Panc1 (cell line): ENCODE measurements at regions not wholly inside any gene's neighbourhood (a gene's known extent, or its start where the extent isn't known, plus 50 kb on each side); places are given as distances from the start of the nearest gene placed in this dataset.

Experiments used
- ATAC-seq: fragments of 200-7000 bp; cut with Tn5 transposase; 2 replicates; pipeline ENCODE4 v1.9.1; 2020; ENCODE audit warnings: mild to moderate bottlenecking, moderate library complexity
- BruUV-seq: library from RNA; stranded (reverse); fragments of 400-500 nt; replicated peaks from 2 replicates; lab custom pipeline; 2021; lab: Mats Ljungman, UMichigan
- CTCF ChIA-PET: fragments of 300-600 bp; sonication (Branson Sonifier 250); formaldehyde crosslinking; loops from one replicate; lab custom pipeline; 2022; ENCODE audit warnings: antibody characterized with exemption; lab: Charles Lee
- POLR2A ChIA-PET: fragments of 300-600 bp; sonication (Branson Sonifier 250); formaldehyde crosslinking; loops from one replicate; lab custom pipeline; 2022; ENCODE audit warnings: antibody characterized with exemption; lab: Charles Lee
- DNase-seq: peaks from one replicate; pipeline ENCODE4 v3.0.0-alpha.2; 2010; ENCODE audit warnings: low read depth, low spot score
- H3K27ac ChIP-seq: 2 replicates; pipeline ENCODE4 v1.5.1; 2011; ENCODE audit warnings: mild to moderate bottlenecking, low read length, inconsistent platforms
- H3K27me3 ChIP-seq: fragments of 200-500 bp; sonication (Bioruptor generic); 2 replicates; pipeline ENCODE4 v1.6.0; 2014; ENCODE audit warnings: low read length, inconsistent platforms; ENCODE audit not compliant: control insufficient read depth, insufficient read depth
- H3K36me3 ChIP-seq: fragments of 200-500 bp; sonication (Bioruptor generic); 2 replicates; pipeline ENCODE4 v1.5.1; 2014; ENCODE audit warnings: inconsistent platforms, mild to moderate bottlenecking, low read length, moderate library complexity; ENCODE audit not compliant: control insufficient read depth, insufficient read depth
- H3K4me1 ChIP-seq: 2 replicates; pipeline ENCODE4 v1.5.1; 2011; ENCODE audit warnings: inconsistent platforms, mild to moderate bottlenecking, low read length, moderate library complexity; ENCODE audit not compliant: control insufficient read depth, insufficient read depth
- H3K4me3 ChIP-seq, 2 experiments: 2 replicates each; pipeline ENCODE4 v1.5.1; 2011 to 2012; ENCODE audit warnings: low read depth in 2 of 2, low read length in 2 of 2, mild to moderate bottlenecking in 2 of 2, inconsistent platforms in 1 of 2, moderate library complexity in 1 of 2
- H3K9me3 ChIP-seq: fragments of 200-500 bp; sonication (Bioruptor generic); 2 replicates; pipeline ENCODE4 v1.5.1; 2014; ENCODE audit warnings: low read depth, mild to moderate bottlenecking, inconsistent platforms, low read length, moderate library complexity; ENCODE audit not compliant: control insufficient read depth, insufficient read depth
- CTCF ChIP-seq: fragments of 450-650 bp; IDR thresholded peaks from 2 replicates; pipeline ENCODE4 v1.5.1; 2017; ENCODE audit warnings: mild to moderate bottlenecking
- POLR2AphosphoS5 ChIP-seq: IDR thresholded peaks from 2 replicates; pipeline ENCODE4 v1.6.1; 2012; ENCODE audit warnings: mild to moderate bottlenecking, low read depth, low read length, moderate library complexity
- REST ChIP-seq, 2 experiments: IDR thresholded peaks; 2 replicates each; pipeline ENCODE4 v1.6.1; 2011 to 2012; ENCODE audit warnings: low read depth in 2 of 2, control low read depth in 1 of 2, low read length in 1 of 2, mild to moderate bottlenecking in 1 of 2, moderate library complexity in 1 of 2; ENCODE audit not compliant: insufficient read depth in 1 of 2
- SIN3A ChIP-seq: IDR thresholded peaks from 2 replicates; pipeline ENCODE4 v1.6.1; 2012; ENCODE audit warnings: low read depth, mild to moderate bottlenecking, low read length, moderate library complexity, borderline replicate concordance; ENCODE audit not compliant: insufficient read depth
- TCF7L2 ChIP-seq: IDR thresholded peaks from 2 replicates; pipeline ENCODE4 v1.6.1; 2011; ENCODE audit warnings: mild to moderate bottlenecking, low read depth, low read length, inconsistent platforms
- in situ Hi-C: cut with HindIII; loops from 2 replicates; pipeline ENCODE4 v1.10.0; 2016; ENCODE audit warnings: low sequenced_read_pairs, low pct_unique_long_range_greater_than_20kb
- intact Hi-C: fragments of 100-400 bp; cut with micrococcal nuclease; formaldehyde crosslinking; loops from one replicate; pipeline ENCODE4 v1.10.0; 2022; ENCODE audit not compliant: unreplicated experiment

- TF ChIP-seq CTCF (no peak), SIN3A (no peak), TCF7L2 (no peak), POLR2AphosphoS5 (no peak), REST (IDR thresholded peaks at IDR 0.05; ENCODE audit: insufficient read depth in 1 of 2, low read depth in 2 of 2, low read length in 1 of 2) (no peak)
- no peak overlapping the region for H3K4me3 ChIP-seq
- ChIA-PET POLR2A (no interaction called here), CTCF (no interaction called here)
- H3K4me1 ChIP-seq = no peaks in the 10 kb centered on the region
- no peak overlapping the region for H3K27ac ChIP-seq
- ATAC-seq (no peak), DNase-seq (no peak)
- no TSS peak for BruUV-seq
- peaks cover 8% of the 10 kb centered on the region; the same call in 1 of the 2 replicates for H3K27me3 ChIP-seq
- H3K36me3 ChIP-seq = no peaks in the 10 kb centered on the region
- intact Hi-C loops (no loop called here), in situ Hi-C loops (no loop called here)
- 0 out of 2 replicates have a peak, but pooled peaks cover 3% of the 10 kb centered on the region for H3K9me3 ChIP-seq
Observed at GRCh38 chr1:5764464-5764863, 227.8 kb downstream of the NPHP4 start.

DNA sequence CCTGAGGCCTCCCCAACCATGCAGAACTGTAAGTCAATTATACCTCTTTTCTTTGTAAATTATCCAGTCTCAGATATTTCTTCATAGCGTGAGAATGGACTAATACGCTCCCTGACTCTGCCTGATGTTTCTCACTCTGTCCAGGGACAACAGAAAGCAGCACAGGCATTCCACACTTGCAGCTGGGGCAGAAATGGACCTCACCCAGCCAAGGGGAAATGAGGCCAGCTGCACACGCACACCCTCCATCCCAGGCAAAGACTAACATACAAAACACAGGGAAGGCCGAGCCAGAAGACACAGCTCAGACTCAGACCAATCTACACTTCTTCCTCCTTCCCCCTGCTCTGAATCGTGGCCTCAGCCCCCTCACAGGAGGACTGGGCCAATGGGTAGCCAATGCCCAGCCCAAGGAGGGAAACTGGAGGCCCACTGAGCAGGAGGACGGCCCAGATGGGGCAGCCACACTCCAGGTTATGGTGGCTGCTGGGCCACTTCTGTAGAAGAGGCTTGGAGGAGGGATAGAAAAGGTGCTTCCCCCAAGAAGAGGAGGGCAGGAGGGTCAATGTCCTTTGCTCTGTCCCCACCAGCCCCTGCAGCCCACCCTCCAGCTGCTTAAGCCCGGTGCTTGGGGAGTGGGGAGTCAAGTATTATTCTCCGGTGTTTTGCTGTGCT, 228.4 kb downstream of the NPHP4 start:
- in situ Hi-C loops = no loop called here
- TF ChIP-seq POLR2AphosphoS5 (no peak), CTCF (no peak), TCF7L2 (no peak), REST (IDR thresholded peaks at IDR 0.05; ENCODE audit: insufficient read depth in 1 of 2, low read depth in 2 of 2, low read length in 1 of 2) (no peak)
- Histone ChIP-seq H3K4me1 (no peaks in the 10 kb centered on the region), H3K36me3 (no peaks in the 10 kb centered on the region), H3K4me3 (no peak overlapping the region), H3K9me3 (0 out of 2 replicates have a peak, but pooled peaks cover 3% of the 10 kb centered on the region), H3K27me3 (peaks cover 8% of the 10 kb centered on the region; the same call in 1 of the 2 replicates), H3K27ac (no peak overlapping the region)
- POLR2A ChIA-PET = no interaction called here
- intact Hi-C loops = no loop called here
- CTCF ChIA-PET = no interaction called here
- BruUV-seq = no TSS peak
- no peak for ATAC-seq
- DNase-seq = no peak
